ENCODE measurements at regions not wholly inside any gene's neighbourhood (a gene's known extent, or its start where the extent isn't known, plus 50 kb on each side); places are given as distances from the start of the nearest gene placed in this dataset.

GRCh38 chrX:79645749-79646148, 278.6 kb upstream of the ITM2A start:
- DNase-seq (ENCODE audit: low spot score) (no peak), ATAC-seq (no peak)
- Mint-ChIP-seq H3K4me1 (no peaks in the 10 kb centered on the region), H3K27ac (no peak overlapping the region), H3K4me3 (no peak overlapping the region), H3K9me3 (no peaks in the 10 kb centered on the region), H3K36me3 (no peaks in the 10 kb centered on the region), H3K27me3 (ENCODE audit: low read depth) (no peaks in the 10 kb centered on the region)
- TF ChIP-seq MXD4 (CRISPR knock-in tag; IDR thresholded peaks at IDR 0.05; ENCODE audit: borderline replicate concordance) (no peak), ZNF317 (CRISPR knock-in tag; IDR thresholded peaks at IDR 0.05; ENCODE audit: borderline replicate concordance, low read depth) (no peak), USF1 (CRISPR knock-in tag; IDR thresholded peaks at IDR 0.05) (no peak), ETV6 (CRISPR knock-in tag; IDR thresholded peaks at IDR 0.05) (no peak), GABPB1 (CRISPR knock-in tag; IDR thresholded peaks at IDR 0.05) (no peak), FOXJ3 (CRISPR knock-in tag; IDR thresholded peaks at IDR 0.05; ENCODE audit: borderline replicate concordance) (no peak), IRF2 (CRISPR knock-in tag; IDR thresholded peaks at IDR 0.05; ENCODE audit: borderline replicate concordance, low read depth) (no peak), TEAD1 (CRISPR knock-in tag; IDR thresholded peaks at IDR 0.05) (no peak)
- POLR2A ChIA-PET = no interaction called here
- CTCF ChIA-PET = no interaction called here

- H3K4me3 Mint-ChIP-seq = no peak overlapping the region
- TF ChIP-seq SP1 (CRISPR knock-in tag; conservative IDR thresholded peaks at IDR 0.05) (no peak), RELA (CRISPR knock-in tag; IDR thresholded peaks at IDR 0.05; ENCODE audit: borderline replicate concordance) (no peak), PREB (CRISPR knock-in tag; IDR thresholded peaks at IDR 0.05; ENCODE audit: borderline replicate concordance) (no peak)
- no peak overlapping the region for H3K27ac Mint-ChIP-seq
- ATAC-seq (no peak), DNase-seq (ENCODE audit: low spot score) (no peak)
- H3K4me1 Mint-ChIP-seq = peaks cover 5% of the 10 kb centered on the region; the same call in 1 of the 2 replicates
- CTCF ChIA-PET = no interaction called here
- H3K27me3 Mint-ChIP-seq (ENCODE audit: low read depth) = no peaks in the 10 kb centered on the region
- no peaks in the 10 kb centered on the region for H3K36me3 Mint-ChIP-seq
- POLR2A ChIA-PET = no interaction called here
- peaks cover 3% of the 10 kb centered on the region; the same call in 1 of the 2 replicates for H3K9me3 Mint-ChIP-seq
Observed at GRCh38 chrX:79631526-79631925, 264.4 kb upstream of the ITM2A start.

DNA sequence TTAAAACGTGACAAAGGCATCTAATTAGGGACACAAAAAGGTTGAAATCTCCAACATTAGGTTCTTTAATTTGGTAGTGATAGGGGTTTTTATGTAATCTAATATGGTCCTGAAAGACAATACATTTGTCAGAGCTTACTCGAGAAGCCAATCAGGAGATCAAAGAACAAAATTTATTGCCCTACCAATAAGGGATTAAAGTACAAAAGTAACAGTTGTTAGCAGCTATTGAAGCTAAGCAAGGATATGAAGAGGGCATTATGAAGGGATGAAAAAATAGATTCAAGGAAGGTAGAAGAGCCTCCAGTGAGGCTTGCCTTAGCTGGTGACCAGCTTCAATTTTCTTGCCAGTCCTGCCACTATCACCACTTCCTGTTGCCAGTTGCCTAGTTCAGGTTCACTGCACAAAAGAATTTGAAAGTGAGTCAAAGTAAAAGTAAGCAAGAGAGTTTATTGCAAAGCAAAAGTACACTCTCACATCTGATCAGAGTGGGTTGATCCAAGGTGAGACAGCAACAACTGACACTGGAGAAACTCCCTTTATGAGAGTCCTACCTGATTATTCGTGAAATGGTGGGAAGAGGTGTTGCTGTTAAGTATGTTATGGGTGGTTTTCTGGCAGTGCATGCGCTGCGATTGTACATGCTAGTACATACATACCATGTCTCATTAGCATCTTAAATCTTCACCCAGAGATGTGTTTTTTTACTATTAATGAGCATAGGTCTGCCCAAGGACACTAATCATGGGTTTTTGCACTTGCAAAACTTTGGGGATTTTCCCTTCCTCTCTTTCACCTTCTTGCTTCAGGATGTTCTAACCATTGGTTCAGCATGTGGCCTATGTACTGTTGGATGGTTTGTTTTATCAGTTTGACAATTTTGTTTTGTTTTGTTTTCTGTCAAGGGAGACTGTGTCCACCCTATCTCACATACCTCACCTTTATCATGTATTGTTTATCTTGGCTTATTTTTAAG, 263.2 kb upstream of the ITM2A start:
- POLR2A ChIA-PET = no interaction called here
- Mint-ChIP-seq H3K27me3 (ENCODE audit: low read depth) (no peaks in the 10 kb centered on the region), H3K4me3 (no peak overlapping the region), H3K36me3 (no peaks in the 10 kb centered on the region), H3K27ac (no peak overlapping the region), H3K9me3 (peaks cover 3% of the 10 kb centered on the region; the same call in 1 of the 2 replicates), H3K4me1 (peaks cover 5% of the 10 kb centered on the region; the same call in 1 of the 2 replicates)
- CTCF ChIA-PET = no interaction called here
- no peak for ATAC-seq
- no peak for DNase-seq (ENCODE audit: low spot score)
- TF ChIP-seq ARID4B (CRISPR knock-in tag; IDR thresholded peaks at IDR 0.05; ENCODE audit: borderline replicate concordance) (no peak), AFF4 (CRISPR knock-in tag; IDR thresholded peaks at IDR 0.05; ENCODE audit: borderline replicate concordance) (no peak), PRRX2 (CRISPR knock-in tag; IDR thresholded peaks at IDR 0.05) (no peak), NR2C2 (CRISPR knock-in tag; IDR thresholded peaks at IDR 0.05) (no peak), ZNF317 (CRISPR knock-in tag; IDR thresholded peaks at IDR 0.05; ENCODE audit: borderline replicate concordance, low read depth) (no peak), RORB (CRISPR knock-in tag; IDR thresholded peaks at IDR 0.05) (no peak)
- TF ChIP-seq, protein P1, sequence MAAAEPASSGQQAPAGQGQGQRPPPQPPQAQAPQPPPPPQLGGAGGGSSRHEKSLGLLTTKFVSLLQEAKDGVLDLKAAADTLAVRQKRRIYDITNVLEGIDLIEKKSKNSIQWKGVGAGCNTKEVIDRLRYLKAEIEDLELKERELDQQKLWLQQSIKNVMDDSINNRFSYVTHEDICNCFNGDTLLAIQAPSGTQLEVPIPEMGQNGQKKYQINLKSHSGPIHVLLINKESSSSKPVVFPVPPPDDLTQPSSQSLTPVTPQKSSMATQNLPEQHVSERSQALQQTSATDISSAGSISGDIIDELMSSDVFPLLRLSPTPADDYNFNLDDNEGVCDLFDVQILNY (CRISPR knock-in tag; IDR thresholded peaks at IDR 0.05) = no peak

Measured in WTC11 (cell line).